ENCODE measurements at regions not wholly inside any gene's neighbourhood (a gene's known extent, or its start where the extent isn't known, plus 50 kb on each side); places are given as distances from the start of the nearest gene placed in this dataset.

DNA sequence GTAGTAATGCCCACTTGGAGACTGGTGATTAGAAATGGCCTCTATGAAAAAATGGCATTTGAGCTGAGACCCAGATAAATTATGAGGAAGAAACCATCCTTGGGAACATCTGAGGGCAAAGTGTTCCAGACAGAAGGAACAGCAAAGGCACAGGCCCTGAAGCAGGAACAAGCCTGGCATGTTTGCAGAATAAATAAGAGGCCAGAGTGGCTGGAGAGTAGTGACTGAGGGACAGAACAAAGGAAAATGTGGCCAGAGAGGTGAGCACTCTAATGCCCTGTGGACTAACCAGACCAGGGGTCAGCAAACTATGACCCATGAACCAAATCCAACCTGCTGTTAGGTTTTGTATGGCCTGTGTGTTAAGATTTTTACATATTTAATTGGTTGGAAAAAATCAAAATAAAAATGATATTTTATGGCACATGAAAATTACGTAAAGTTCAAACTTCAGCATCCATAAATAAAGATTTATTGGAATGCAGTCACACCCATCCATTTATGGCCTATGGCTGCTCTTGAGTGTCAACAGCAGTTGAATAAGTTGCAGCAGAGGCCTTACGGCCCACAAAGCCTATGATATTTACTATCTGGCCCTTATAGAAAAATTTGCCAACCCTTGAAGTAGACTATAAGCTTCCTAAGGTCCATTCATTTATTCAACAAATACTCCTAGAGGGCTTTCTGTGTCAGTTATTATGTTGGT lies 210.0 kb upstream of the TOX3 start:
- no peak overlapping the region for H3K4me3 ChIP-seq (ENCODE audit: low read depth, low read length)
- TF ChIP-seq, protein P1, sequence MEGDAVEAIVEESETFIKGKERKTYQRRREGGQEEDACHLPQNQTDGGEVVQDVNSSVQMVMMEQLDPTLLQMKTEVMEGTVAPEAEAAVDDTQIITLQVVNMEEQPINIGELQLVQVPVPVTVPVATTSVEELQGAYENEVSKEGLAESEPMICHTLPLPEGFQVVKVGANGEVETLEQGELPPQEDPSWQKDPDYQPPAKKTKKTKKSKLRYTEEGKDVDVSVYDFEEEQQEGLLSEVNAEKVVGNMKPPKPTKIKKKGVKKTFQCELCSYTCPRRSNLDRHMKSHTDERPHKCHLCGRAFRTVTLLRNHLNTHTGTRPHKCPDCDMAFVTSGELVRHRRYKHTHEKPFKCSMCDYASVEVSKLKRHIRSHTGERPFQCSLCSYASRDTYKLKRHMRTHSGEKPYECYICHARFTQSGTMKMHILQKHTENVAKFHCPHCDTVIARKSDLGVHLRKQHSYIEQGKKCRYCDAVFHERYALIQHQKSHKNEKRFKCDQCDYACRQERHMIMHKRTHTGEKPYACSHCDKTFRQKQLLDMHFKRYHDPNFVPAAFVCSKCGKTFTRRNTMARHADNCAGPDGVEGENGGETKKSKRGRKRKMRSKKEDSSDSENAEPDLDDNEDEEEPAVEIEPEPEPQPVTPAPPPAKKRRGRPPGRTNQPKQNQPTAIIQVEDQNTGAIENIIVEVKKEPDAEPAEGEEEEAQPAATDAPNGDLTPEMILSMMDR (IDR thresholded peaks at IDR 0.05; ENCODE audit: low read depth, low read length): no peak
- H3K9me3 ChIP-seq: no peaks in the 10 kb centered on the region
- no peak for DNase-seq
- H3K27me3 ChIP-seq: no peaks in the 10 kb centered on the region
- no peaks in the 10 kb centered on the region for H3K4me1 ChIP-seq
- no peaks in the 10 kb centered on the region for H3K36me3 ChIP-seq

DNA sequence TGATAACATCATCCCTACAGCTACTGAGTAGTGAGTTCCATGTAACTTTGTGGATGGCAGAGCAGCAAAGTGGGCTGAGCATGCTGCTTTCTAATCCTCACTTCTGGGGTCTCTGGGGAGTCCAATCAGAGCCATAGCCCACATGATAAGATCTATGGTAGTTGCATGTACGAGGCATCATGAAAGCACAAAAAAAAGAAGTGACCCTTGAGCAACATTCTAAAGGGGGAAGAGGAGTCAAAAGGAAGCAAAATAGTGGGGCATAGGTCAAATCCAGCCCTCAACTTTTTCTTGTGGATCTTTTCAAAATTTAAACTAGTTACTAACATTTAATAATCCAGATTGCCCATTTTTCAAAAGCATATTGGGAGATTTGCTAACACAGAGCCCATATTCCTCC lies 208.5 kb upstream of the TOX3 start:
- TF ChIP-seq, protein P1 (IDR thresholded peaks at IDR 0.05; ENCODE audit: low read depth, low read length): no peak
- no peaks in the 10 kb centered on the region for H3K27me3 ChIP-seq
- DNase-seq: no peak
- H3K4me3 ChIP-seq (ENCODE audit: low read depth, low read length): no peak overlapping the region
- H3K36me3 ChIP-seq: no peaks in the 10 kb centered on the region
- no peaks in the 10 kb centered on the region for H3K4me1 ChIP-seq
- no peaks in the 10 kb centered on the region for H3K9me3 ChIP-seq

DNA sequence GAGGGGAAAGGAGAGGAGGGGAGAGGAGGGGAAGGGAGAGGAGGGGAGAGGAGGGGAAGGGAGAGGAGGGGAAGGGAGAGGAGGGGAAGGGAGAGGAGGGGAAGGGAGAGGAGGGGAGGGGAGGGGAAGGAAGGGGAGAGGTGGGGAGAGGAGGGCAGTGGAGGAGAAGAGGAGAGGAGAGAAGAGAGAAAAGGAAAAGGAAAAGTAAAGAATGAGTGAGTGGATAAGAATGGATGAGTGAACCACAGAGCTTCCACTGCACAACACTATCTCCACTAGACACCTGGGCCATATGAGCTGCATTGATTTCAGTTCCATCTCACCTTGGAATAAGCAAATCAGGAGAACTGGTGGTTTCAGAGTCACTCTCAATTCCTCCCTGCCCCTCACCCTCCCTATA lies 204.1 kb upstream of the TOX3 start:
- Histone ChIP-seq H3K27me3 (no peaks in the 10 kb centered on the region), H3K4me3 (ENCODE audit: low read depth, low read length) (no peak overlapping the region), H3K36me3 (no peaks in the 10 kb centered on the region), H3K4me1 (peaks cover 2% of the 10 kb centered on the region; the same call in 1 of the 2 replicates), H3K9me3 (no peaks in the 10 kb centered on the region)
- no peak for DNase-seq
- TF ChIP-seq, protein P1 (IDR thresholded peaks at IDR 0.05; ENCODE audit: low read depth, low read length): no peak

DNA sequence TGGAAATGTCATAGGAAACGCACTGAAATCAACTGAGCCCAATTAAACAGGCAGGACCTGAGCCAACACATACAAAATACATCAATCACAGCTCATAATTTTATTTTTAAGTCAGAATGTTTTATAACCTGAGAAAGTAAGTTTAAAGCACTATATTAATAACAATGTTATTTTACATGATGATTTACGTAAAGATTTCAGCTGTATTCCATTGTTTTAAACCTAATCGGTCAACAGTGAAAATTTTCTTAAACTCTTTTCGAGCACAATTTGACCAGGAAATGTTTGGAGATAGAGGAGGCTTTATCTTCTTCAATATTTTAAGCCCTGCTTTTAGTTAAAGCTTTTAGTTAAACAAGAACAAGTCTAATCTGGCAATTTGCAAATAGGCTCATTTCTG lies 201.8 kb upstream of the TOX3 start:
- no peaks in the 10 kb centered on the region for H3K27me3 ChIP-seq
- no peaks in the 10 kb centered on the region for H3K36me3 ChIP-seq
- H3K4me3 ChIP-seq (ENCODE audit: low read depth, low read length): no peak overlapping the region
- TF ChIP-seq, protein P1 (IDR thresholded peaks at IDR 0.05; ENCODE audit: low read depth, low read length): no peak
- H3K9me3 ChIP-seq: no peaks in the 10 kb centered on the region
- DNase-seq: no peak
- H3K4me1 ChIP-seq: peaks cover 2% of the 10 kb centered on the region; the same call in 1 of the 2 replicates

DNA sequence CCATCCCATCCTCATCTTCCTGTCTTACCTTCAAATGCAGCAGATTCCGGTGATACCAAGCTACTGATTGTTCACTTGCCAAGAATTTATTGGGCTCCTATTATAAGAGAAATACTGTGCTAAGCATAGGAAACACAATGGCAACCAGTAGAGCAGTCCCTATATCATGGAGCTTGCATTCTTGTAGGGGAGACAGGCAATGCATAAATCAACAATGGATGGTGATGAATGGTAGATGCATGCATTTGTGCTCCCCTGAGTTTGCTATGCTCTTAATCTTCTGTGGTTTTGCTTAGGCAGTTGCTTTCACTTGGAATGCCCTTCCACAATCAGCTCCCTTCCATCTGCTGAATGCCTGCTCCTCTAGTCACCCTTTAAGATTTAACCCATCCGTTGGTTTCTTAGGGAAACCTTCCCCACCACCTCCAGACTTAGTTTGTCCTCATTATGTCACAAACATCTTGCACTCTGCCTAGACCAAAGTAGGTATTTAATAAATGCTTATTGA lies 200.2 kb upstream of the TOX3 start:
- no peak for DNase-seq
- Histone ChIP-seq H3K27me3 (no peaks in the 10 kb centered on the region), H3K36me3 (no peaks in the 10 kb centered on the region), H3K4me1 (peaks cover 2% of the 10 kb centered on the region; the same call in 1 of the 2 replicates), H3K9me3 (no peaks in the 10 kb centered on the region), H3K4me3 (ENCODE audit: low read depth, low read length) (no peak overlapping the region)
- TF ChIP-seq, protein P1 (IDR thresholded peaks at IDR 0.05; ENCODE audit: low read depth, low read length): no peak

DNA sequence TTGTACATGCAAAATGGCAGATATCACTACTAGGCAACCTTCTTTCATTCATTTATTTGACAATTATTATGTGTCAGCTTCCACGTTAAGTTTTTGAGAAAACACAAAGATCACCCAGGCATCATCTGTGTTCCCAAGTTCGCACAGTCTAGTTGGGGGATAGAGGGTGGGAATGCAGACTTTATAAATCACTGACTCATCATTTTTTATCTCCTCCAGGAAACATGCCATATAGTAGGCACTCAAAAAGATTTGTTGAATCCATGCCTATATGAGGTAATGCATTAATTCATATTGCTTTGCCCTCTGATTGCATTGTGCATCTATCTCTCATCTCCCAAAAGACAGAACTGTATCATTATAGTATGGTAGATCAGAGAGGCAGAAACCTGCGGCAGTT lies 196.8 kb upstream of the TOX3 start:
- Histone ChIP-seq H3K27me3 (no peaks in the 10 kb centered on the region), H3K36me3 (no peaks in the 10 kb centered on the region), H3K9me3 (no peaks in the 10 kb centered on the region; the same call in 1 of the 2 replicates), H3K4me3 (ENCODE audit: low read depth, low read length) (no peak overlapping the region), H3K4me1 (no peaks in the 10 kb centered on the region; the same call in 1 of the 2 replicates)
- no peak for DNase-seq
- TF ChIP-seq, protein P1 (IDR thresholded peaks at IDR 0.05; ENCODE audit: low read depth, low read length): no peak

All from BE2C (cell line).